H1 (cell line): ENCODE measurements at regions not wholly inside any gene's neighbourhood (a gene's known extent, or its start where the extent isn't known, plus 50 kb on each side); places are given as distances from the start of the nearest gene placed in this dataset.

Source experiments
- CBX5 ChIP-seq: fragments of 300-800, 300-1000 bp; sonication (generic); IDR thresholded peaks from 2 replicates; pipeline ENCODE4 v1.7.1; 2016; ENCODE audit warnings: antibody characterized with exemption, low read length, low read depth
- EP300 ChIP-seq, 2 experiments: IDR thresholded peaks; 1 replicate in 1 of 2; 2 replicates in 1 of 2; pipeline ENCODE4 v1.6.1; 2011 to 2012; ENCODE audit warnings: low read depth in 2 of 2, low read length in 2 of 2, mild to moderate bottlenecking in 2 of 2, borderline replicate concordance in 1 of 2, inconsistent platforms in 1 of 2, moderate library complexity in 1 of 2
- HDAC2 ChIP-seq, 2 experiments: fragments of 300-600 bp in 1 of 2; sonication (generic) in 1 of 2; IDR thresholded peaks; 2 replicates each; pipeline ENCODE4 v1.6.1; 2011 to 2012; ENCODE audit warnings: low read depth in 2 of 2, low read length in 2 of 2, mild to moderate bottlenecking in 2 of 2, moderate library complexity in 2 of 2, borderline replicate concordance in 1 of 2, inconsistent platforms in 1 of 2
- NRF1 ChIP-seq: IDR thresholded peaks from 2 replicates; pipeline ENCODE4 v1.6.1; 2011; ENCODE audit warnings: mild to moderate bottlenecking, low read depth, low read length, improper control_type of control experiment
- PHF8 ChIP-seq: fragments of 200-600 bp; sonication (generic); conservative IDR thresholded peaks from 2 replicates; pipeline ENCODE4 v1.7.1; 2012; ENCODE audit warnings: low read depth, mild to moderate bottlenecking, inconsistent platforms, low read length, moderate library complexity
- POLR2A ChIP-seq, 2 experiments: IDR thresholded peaks; 1 replicate in 1 of 2; 2 replicates in 1 of 2; pipeline ENCODE4 v1.6.1; 2011; ENCODE audit warnings: low read depth in 2 of 2, low read length in 2 of 2, mild to moderate bottlenecking in 2 of 2; ENCODE audit errors: control extremely low read depth in 1 of 2
- SIRT6 ChIP-seq: IDR thresholded peaks from one replicate; pipeline ENCODE4 v1.7.1; 2012; ENCODE audit warnings: low read length, inconsistent platforms
- SP4 ChIP-seq: IDR thresholded peaks from 2 replicates; pipeline ENCODE4 v1.6.1; 2012; ENCODE audit warnings: low read length, inconsistent platforms
- YY1 ChIP-seq: IDR thresholded peaks from 2 replicates; pipeline ENCODE4 v1.6.1; 2011; ENCODE audit warnings: low read depth, mild to moderate bottlenecking, low read length
- TF ChIP-seq, protein P1 (sequence below), 3 experiments: IDR thresholded peaks; 1 replicate in 2 of 3; 2 replicates in 1 of 3; pipeline versions ENCODE4 v1.5.1 to v1.6.1; 2011; ENCODE audit warnings: low read length in 3 of 3, mild to moderate bottlenecking in 3 of 3, inconsistent platforms in 2 of 3, low read depth in 1 of 3, moderate library complexity in 1 of 3; ENCODE audit not compliant: insufficient read depth in 1 of 3; ENCODE audit errors: control extremely low read depth in 1 of 3

- TF ChIP-seq NRF1 = no peak
- TF ChIP-seq, protein P1, sequence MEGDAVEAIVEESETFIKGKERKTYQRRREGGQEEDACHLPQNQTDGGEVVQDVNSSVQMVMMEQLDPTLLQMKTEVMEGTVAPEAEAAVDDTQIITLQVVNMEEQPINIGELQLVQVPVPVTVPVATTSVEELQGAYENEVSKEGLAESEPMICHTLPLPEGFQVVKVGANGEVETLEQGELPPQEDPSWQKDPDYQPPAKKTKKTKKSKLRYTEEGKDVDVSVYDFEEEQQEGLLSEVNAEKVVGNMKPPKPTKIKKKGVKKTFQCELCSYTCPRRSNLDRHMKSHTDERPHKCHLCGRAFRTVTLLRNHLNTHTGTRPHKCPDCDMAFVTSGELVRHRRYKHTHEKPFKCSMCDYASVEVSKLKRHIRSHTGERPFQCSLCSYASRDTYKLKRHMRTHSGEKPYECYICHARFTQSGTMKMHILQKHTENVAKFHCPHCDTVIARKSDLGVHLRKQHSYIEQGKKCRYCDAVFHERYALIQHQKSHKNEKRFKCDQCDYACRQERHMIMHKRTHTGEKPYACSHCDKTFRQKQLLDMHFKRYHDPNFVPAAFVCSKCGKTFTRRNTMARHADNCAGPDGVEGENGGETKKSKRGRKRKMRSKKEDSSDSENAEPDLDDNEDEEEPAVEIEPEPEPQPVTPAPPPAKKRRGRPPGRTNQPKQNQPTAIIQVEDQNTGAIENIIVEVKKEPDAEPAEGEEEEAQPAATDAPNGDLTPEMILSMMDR (IDR thresholded peaks at IDR 0.05; ENCODE audit: control extremely low read depth in 1 of 3, insufficient read depth in 1 of 3, low read depth in 1 of 3, low read length in 3 of 3) = no peak
- no peak for TF ChIP-seq POLR2A (IDR thresholded peaks at IDR 0.05; ENCODE audit: control extremely low read depth in 1 of 2, low read depth in 2 of 2, low read length in 2 of 2)
- no peak for TF ChIP-seq CBX5
- TF ChIP-seq YY1 = no peak
- no peak for TF ChIP-seq HDAC2 (IDR thresholded peaks at IDR 0.05; ENCODE audit: borderline replicate concordance in 1 of 2, low read depth in 2 of 2, low read length in 2 of 2)
- TF ChIP-seq EP300 (IDR thresholded peaks at IDR 0.05; ENCODE audit: borderline replicate concordance in 1 of 2, low read depth in 2 of 2, low read length in 2 of 2) = no peak
- TF ChIP-seq SP4 = no peak
- no peak for TF ChIP-seq PHF8
- TF ChIP-seq SIRT6 = no peak
These were observed 437.9 kb downstream of the FOXO1 start for GRCh38 chr13:40228496-40228895.
